Adrenal gland (tissue), 9 donors: ENCODE measurements at regions not wholly inside any gene's neighbourhood (a gene's known extent, or its start where the extent isn't known, plus 50 kb on each side); places are given as distances from the start of the nearest gene placed in this dataset.

ENCODE experiments used
- DNase-seq, 7 donors: peaks; one replicate each; pipeline ENCODE4 v3.0.0-alpha.2; 2019 to 2020
- H3K27ac ChIP-seq, 5 donors: fragments of 200-600 bp; sonication (generic) in 4 of 5; 1 replicate in 3 of 5; 2 replicates in 2 of 5; pipeline versions ENCODE4 v1.5.1 to v1.8.0; 2016 to 2020; ENCODE audit warnings: mild to moderate bottlenecking in 1 of 5
- H3K27me3 ChIP-seq: fragments of 200-600 bp; 2 replicates; pipeline ENCODE4 v1.8.0; 2021
- H3K36me3 ChIP-seq, 2 donors: fragments of 200-600 bp; replicated peaks in 1 of 2; 1 replicate in 1 of 2; 2 replicates in 1 of 2; pipeline versions ENCODE4 v1.5.1 to v1.8.0; 2018 to 2022
- H3K4me1 ChIP-seq, 2 donors: fragments of 200-600 bp; replicated peaks in 1 of 2; 1 replicate in 1 of 2; 2 replicates in 1 of 2; pipeline versions ENCODE4 v1.5.1 to v1.8.0; 2018 to 2021
- H3K4me3 ChIP-seq, 4 donors: fragments of 200-600 bp; sonication (generic) in 3 of 4; one replicate each; pipeline ENCODE4 v1.5.1; 2016 to 2018
- H3K9me3 ChIP-seq, 3 donors: fragments of 200-600 bp; sonication (generic) in 1 of 3; replicated peaks in 1 of 3; 1 replicate in 2 of 3; 2 replicates in 1 of 3; pipeline versions ENCODE4 v1.5.1 to v1.8.0; 2016 to 2021
- POLR2A ChIP-seq, 2 donors: fragments of 450-650 bp; IDR thresholded peaks; one replicate each; pipeline ENCODE4 v1.6.1; 2017; ENCODE audit warnings: antibody characterized with exemption in 2 of 2, mild to moderate bottlenecking in 2 of 2, moderate library complexity in 1 of 2
- WGBS, 4 donors: extraction: QIAGEN DNeasy Blood & Tissue Kit in 2 of 4; methylation state at CpG; one replicate each; pipeline versions ENCODE4 v1.1.5 to v1.1.7; 2013 to 2017; 5-methylcytosine and 5-hydroxymethylcytosine counted together
- intact Hi-C, 2 donors: fragments of 100-400 bp; cut with DNase I; formaldehyde crosslinking; loops; one replicate each; pipeline versions ENCODE4 v1.14.1 to v1.15.0; 2022 to 2023
- TF ChIP-seq, protein P1 (sequence below), 6 experiments: fragments of 450-650 bp in 4 of 6; fragments of 200-600 bp in 2 of 6; sonication (generic) in 1 of 6; IDR thresholded peaks; 1 replicate in 5 of 6; 2 replicates in 1 of 6; pipeline versions ENCODE4 v1.5.1 to v1.8.0; 2016 to 2021; ENCODE audit warnings: antibody characterized with exemption in 6 of 6, mild to moderate bottlenecking in 2 of 6, moderate library complexity in 1 of 6
- donor health status: healthy with polysubstance abuse.
- donor health status: Bipolar disorder and iron deficiency.
- donor health status: DM: yes; HTN: yes; CAD: no.
- donor health status: DM: no; HTN: no; CAD: no.
- donor health status: DM: no; HTN: no; CAD: no.

DNA sequence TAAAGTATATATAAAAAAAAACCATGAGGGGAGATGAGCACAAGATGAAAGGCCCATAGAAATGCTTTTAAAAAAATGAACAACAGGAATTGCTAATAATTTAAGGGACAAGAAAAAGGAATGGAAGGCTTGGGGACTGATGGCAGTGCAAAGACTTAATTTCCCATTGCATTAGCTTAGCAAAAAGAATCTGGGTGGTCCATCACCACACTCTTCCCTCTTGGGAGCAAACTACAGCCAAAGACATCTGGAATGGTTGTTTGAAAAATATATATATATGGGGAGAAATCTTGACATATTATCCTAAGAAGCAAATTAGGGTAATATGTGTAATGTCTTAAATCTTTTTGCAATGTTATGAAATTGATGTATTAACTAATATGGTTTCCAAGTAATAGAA is 727.1 kb downstream of the METTL15 start:
- Histone ChIP-seq H3K36me3 (no peaks in the 10 kb centered on the region), H3K9me3 (no peaks in the 10 kb centered on the region), H3K4me1 (no peaks in the 10 kb centered on the region), H3K27me3 (no peaks in the 10 kb centered on the region), H3K4me3 (no peak overlapping the region), H3K27ac (no peak overlapping the region)
- DNase-seq, result no peak
- TF ChIP-seq, protein P1, sequence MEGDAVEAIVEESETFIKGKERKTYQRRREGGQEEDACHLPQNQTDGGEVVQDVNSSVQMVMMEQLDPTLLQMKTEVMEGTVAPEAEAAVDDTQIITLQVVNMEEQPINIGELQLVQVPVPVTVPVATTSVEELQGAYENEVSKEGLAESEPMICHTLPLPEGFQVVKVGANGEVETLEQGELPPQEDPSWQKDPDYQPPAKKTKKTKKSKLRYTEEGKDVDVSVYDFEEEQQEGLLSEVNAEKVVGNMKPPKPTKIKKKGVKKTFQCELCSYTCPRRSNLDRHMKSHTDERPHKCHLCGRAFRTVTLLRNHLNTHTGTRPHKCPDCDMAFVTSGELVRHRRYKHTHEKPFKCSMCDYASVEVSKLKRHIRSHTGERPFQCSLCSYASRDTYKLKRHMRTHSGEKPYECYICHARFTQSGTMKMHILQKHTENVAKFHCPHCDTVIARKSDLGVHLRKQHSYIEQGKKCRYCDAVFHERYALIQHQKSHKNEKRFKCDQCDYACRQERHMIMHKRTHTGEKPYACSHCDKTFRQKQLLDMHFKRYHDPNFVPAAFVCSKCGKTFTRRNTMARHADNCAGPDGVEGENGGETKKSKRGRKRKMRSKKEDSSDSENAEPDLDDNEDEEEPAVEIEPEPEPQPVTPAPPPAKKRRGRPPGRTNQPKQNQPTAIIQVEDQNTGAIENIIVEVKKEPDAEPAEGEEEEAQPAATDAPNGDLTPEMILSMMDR (IDR thresholded peaks at IDR 0.05), result no peak
- no peak for TF ChIP-seq POLR2A (IDR thresholded peaks at IDR 0.05)
- intact Hi-C loops, result no loop called here

DNA sequence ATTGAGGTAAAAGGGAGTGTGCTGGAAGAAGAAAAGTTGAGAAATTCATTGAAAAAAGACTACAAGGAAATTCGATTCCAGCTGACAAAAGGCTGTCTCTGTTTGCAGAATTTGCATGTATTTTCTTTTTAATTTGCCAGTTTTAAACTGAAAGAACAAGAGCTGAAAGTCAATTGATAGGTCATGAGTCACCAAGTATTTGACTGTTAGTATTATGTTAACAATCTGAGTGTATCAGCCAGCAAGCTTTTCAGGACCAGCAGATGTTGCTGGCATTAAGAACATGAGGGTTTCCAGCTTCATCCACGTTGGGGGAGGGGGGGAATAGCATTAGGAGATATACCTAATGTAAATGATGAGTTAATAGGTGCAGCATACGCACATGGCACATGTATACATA is 726.7 kb downstream of the METTL15 start:
- WGBS, 4 donors, result 45 to 57% (median 51%) methylated on average over 3 of the region's 3 CpGs

DNA sequence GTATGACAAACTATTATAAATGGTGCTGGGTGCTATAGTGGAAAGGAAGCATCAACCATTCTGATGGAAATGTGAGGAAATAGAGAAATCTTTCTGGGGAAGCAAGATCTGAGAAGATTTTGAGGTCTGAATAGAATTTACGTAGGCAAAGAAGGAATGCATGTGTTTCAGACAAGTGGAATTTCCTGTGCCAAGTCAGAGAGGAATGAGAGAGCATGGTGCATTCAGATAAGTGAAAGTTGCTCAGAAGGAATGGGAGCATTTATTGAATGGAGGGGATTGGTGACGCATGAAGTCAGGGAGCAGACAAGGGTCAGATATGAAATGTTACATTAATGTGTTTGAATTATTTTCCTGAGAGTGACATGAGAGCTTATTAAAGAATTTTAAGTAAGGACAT is 725.5 kb downstream of the METTL15 start:
- no peak for DNase-seq
- Histone ChIP-seq H3K27ac (no peak overlapping the region), H3K36me3 (no peaks in the 10 kb centered on the region), H3K9me3 (no peaks in the 10 kb centered on the region), H3K4me1 (no peaks in the 10 kb centered on the region), H3K27me3 (no peaks in the 10 kb centered on the region), H3K4me3 (no peak overlapping the region)
- no peak for TF ChIP-seq POLR2A (IDR thresholded peaks at IDR 0.05)
- TF ChIP-seq, protein P1 (IDR thresholded peaks at IDR 0.05), result no peak
- intact Hi-C loops, result no loop called here
- WGBS, 4 donors, result 65 to 74% (median 68%) methylated on average over 2 of the region's 2 CpGs

More for the DNA sequence above, 726.7 kb downstream of the METTL15 start:
- intact Hi-C loops, result no loop called here
- Histone ChIP-seq H3K27ac (no peak overlapping the region), H3K4me1 (no peaks in the 10 kb centered on the region), H3K4me3 (no peak overlapping the region), H3K36me3 (no peaks in the 10 kb centered on the region), H3K27me3 (no peaks in the 10 kb centered on the region), H3K9me3 (no peaks in the 10 kb centered on the region)
- no peak for DNase-seq
- no peak for TF ChIP-seq POLR2A (IDR thresholded peaks at IDR 0.05)
- TF ChIP-seq, protein P1 (IDR thresholded peaks at IDR 0.05), result no peak

DNA sequence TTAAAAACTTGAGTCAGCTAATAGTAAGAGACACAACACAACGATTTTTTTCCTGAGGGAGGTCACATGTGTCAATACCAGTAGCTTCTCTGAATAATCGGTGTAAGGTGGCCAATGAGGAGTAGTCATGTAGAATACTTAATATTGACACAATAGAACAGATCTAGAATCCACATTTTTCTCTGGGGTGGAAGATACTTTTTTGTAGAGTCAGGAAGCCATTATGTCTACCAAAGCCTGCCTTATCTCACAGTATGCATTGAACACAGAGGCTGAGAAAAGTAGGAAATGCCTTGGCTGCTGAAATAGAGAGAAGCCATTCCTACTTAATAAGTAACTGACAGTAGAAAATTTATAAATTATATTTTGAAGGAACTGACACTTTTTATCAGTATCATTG is 725.0 kb downstream of the METTL15 start:
- Histone ChIP-seq H3K27ac (no peak overlapping the region), H3K4me3 (no peak overlapping the region), H3K9me3 (no peaks in the 10 kb centered on the region), H3K27me3 (no peaks in the 10 kb centered on the region), H3K4me1 (no peaks in the 10 kb centered on the region), H3K36me3 (no peaks in the 10 kb centered on the region)
- DNase-seq, result no peak
- intact Hi-C loops, result no loop called here
- TF ChIP-seq, protein P1 (IDR thresholded peaks at IDR 0.05), result no peak
- no peak for TF ChIP-seq POLR2A (IDR thresholded peaks at IDR 0.05)
- WGBS, 4 donors, result 18 to 28% (median 23%) methylated on average over 2 of the region's 2 CpGs
